ENCODE measurements at regions not wholly inside any gene's neighbourhood (a gene's known extent, or its start where the extent isn't known, plus 50 kb on each side); places are given as distances from the start of the nearest gene placed in this dataset.

DNA sequence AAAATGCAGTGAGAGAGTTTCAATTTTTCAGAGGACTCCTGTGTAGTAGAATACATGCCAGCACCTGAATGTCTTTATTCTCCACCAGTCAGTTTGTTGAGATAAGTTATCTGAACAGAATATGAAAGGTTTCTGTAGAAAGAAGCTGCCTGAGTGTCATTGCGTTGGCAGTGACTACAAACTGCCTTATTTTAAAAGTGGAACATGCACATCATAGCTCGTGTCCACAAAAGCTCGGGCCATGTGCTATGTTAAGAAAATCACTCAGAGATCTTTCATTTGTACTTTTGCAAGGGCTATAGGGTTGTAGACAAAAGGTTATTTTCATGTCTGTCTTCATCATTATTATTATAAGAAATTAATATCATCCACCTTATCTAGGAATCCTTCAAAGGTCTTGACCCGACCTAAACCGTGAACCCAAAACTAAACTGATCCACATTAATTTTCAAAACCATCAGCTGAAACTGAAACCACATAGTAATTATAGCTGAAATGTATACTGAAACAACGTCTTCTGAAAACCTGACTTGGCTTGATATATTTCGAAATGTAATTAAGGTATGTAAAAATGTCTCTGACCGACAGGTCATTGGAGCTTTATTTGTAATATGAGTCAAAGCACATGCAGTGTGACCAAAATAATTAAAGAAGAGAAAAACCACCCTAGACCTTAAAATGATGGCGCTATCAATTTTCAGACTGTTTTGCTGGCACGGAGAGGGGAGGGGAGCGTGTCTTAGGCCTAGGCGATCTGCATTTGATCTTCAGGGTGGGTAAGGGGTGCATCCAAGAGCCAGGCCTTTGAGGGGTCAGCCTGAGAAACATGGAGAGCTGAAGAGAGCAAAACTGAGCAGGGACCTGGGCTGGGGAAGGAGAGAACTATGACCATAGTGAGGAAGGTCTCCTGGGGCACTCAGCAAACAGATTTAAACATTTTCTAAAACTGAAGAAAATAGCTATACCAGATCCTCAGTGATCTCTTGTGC lies 232.1 kb downstream of the SOX11 start:
- TF ChIP-seq, protein P1, sequence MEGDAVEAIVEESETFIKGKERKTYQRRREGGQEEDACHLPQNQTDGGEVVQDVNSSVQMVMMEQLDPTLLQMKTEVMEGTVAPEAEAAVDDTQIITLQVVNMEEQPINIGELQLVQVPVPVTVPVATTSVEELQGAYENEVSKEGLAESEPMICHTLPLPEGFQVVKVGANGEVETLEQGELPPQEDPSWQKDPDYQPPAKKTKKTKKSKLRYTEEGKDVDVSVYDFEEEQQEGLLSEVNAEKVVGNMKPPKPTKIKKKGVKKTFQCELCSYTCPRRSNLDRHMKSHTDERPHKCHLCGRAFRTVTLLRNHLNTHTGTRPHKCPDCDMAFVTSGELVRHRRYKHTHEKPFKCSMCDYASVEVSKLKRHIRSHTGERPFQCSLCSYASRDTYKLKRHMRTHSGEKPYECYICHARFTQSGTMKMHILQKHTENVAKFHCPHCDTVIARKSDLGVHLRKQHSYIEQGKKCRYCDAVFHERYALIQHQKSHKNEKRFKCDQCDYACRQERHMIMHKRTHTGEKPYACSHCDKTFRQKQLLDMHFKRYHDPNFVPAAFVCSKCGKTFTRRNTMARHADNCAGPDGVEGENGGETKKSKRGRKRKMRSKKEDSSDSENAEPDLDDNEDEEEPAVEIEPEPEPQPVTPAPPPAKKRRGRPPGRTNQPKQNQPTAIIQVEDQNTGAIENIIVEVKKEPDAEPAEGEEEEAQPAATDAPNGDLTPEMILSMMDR (IDR thresholded peaks at IDR 0.05): no peak
- TF ChIP-seq TCF7L2 (IDR thresholded peaks at IDR 0.05; ENCODE audit: low read depth, low read length): no peak
- TF ChIP-seq, protein P2, sequence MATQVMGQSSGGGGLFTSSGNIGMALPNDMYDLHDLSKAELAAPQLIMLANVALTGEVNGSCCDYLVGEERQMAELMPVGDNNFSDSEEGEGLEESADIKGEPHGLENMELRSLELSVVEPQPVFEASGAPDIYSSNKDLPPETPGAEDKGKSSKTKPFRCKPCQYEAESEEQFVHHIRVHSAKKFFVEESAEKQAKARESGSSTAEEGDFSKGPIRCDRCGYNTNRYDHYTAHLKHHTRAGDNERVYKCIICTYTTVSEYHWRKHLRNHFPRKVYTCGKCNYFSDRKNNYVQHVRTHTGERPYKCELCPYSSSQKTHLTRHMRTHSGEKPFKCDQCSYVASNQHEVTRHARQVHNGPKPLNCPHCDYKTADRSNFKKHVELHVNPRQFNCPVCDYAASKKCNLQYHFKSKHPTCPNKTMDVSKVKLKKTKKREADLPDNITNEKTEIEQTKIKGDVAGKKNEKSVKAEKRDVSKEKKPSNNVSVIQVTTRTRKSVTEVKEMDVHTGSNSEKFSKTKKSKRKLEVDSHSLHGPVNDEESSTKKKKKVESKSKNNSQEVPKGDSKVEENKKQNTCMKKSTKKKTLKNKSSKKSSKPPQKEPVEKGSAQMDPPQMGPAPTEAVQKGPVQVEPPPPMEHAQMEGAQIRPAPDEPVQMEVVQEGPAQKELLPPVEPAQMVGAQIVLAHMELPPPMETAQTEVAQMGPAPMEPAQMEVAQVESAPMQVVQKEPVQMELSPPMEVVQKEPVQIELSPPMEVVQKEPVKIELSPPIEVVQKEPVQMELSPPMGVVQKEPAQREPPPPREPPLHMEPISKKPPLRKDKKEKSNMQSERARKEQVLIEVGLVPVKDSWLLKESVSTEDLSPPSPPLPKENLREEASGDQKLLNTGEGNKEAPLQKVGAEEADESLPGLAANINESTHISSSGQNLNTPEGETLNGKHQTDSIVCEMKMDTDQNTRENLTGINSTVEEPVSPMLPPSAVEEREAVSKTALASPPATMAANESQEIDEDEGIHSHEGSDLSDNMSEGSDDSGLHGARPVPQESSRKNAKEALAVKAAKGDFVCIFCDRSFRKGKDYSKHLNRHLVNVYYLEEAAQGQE (IDR thresholded peaks at IDR 0.05; ENCODE audit: insufficient read depth in 1 of 2, low read depth in 2 of 2, low read length in 1 of 2): no peak
